CD4-positive, alpha-beta T cell (primary cell): ENCODE measurements at regions not wholly inside any gene's neighbourhood (a gene's known extent, or its start where the extent isn't known, plus 50 kb on each side); places are given as distances from the start of the nearest gene placed in this dataset.

ENCODE experiments used
- ATAC-seq: fragments of 200-7000 bp; cut with Tn5 transposase; one replicate; pipeline ENCODE4 v1.10.0; 2022; ENCODE audit warnings: mild to moderate bottlenecking; ENCODE audit not compliant: poor library complexity
- CTCF ChIA-PET: fragments of 350-600 bp; sonication (Branson Sonifier 250); formaldehyde crosslinking; loops from one replicate; lab custom pipeline; 2021; ENCODE audit warnings: antibody characterized with exemption, inconsistent platforms; lab: Charles Lee
- POLR2A ChIA-PET: fragments of 350-600 bp; sonication (Branson Sonifier 250); formaldehyde crosslinking; loops from one replicate; lab custom pipeline; 2021; ENCODE audit warnings: antibody characterized with exemption, inconsistent platforms; lab: Charles Lee
- DNase-seq, 14 experiments: peaks; one replicate each; pipeline ENCODE4 v3.0.0-alpha.2; 2013 to 2020; ENCODE audit warnings: mixed read lengths in 2 of 14
- H3K27ac ChIP-seq, 2 donors: one replicate each; pipeline versions ENCODE4 v1.5.1 to v1.7.0; 2013; ENCODE audit warnings: low read length in 2 of 2, low read depth in 1 of 2, mild to moderate bottlenecking in 1 of 2
- H3K27me3 ChIP-seq, 2 experiments: 1 replicate in 1 of 2; 2 replicates in 1 of 2; pipeline versions ENCODE4 v1.6.1 to v1.7.0; 2013; ENCODE audit warnings: low read length in 2 of 2, control low read depth in 1 of 2, mild to moderate bottlenecking in 1 of 2, moderate library complexity in 1 of 2; ENCODE audit not compliant: insufficient read depth in 2 of 2, control insufficient read depth in 1 of 2
- H3K36me3 ChIP-seq: one replicate; pipeline ENCODE4 v1.6.1; 2013; ENCODE audit warnings: low read length, control low read depth; ENCODE audit not compliant: insufficient read depth
- H3K4me1 ChIP-seq: one replicate; pipeline ENCODE4 v1.6.1; 2013; ENCODE audit warnings: low read length, control low read depth; ENCODE audit not compliant: insufficient read depth
- H3K4me3 ChIP-seq: one replicate; pipeline ENCODE4 v1.5.1; 2013; ENCODE audit warnings: mild to moderate bottlenecking, low read length, moderate library complexity
- H3K9me3 ChIP-seq, 2 experiments: 1 replicate in 1 of 2; 2 replicates in 1 of 2; pipeline versions ENCODE4 v1.6.1 to v1.7.0; 2013; ENCODE audit warnings: low read length in 2 of 2, mild to moderate bottlenecking in 2 of 2, control low read depth in 1 of 2, moderate library complexity in 1 of 2; ENCODE audit not compliant: control insufficient read depth in 1 of 2, insufficient read depth in 1 of 2
- H3K27ac Mint-ChIP-seq: one replicate; pipeline ENCODE4 v1.8.0; 2020; ENCODE audit warnings: mixed read lengths
- H3K27me3 Mint-ChIP-seq: one replicate; pipeline ENCODE4 v1.8.0; 2021; ENCODE audit warnings: mixed read lengths
- H3K36me3 Mint-ChIP-seq: one replicate; pipeline ENCODE4 v1.8.0; 2021; ENCODE audit warnings: low read depth, mixed read lengths
- H3K4me1 Mint-ChIP-seq: one replicate; pipeline ENCODE4 v1.8.0; 2021; ENCODE audit warnings: low read depth, mixed read lengths
- H3K4me3 Mint-ChIP-seq: one replicate; pipeline ENCODE4 v1.8.0; 2020; ENCODE audit warnings: mild to moderate bottlenecking, mixed read lengths
- H3K9me3 Mint-ChIP-seq: one replicate; pipeline ENCODE4 v1.8.0; 2020; ENCODE audit warnings: mixed read lengths
- intact Hi-C, 2 experiments: fragments of 100-400 bp; cut with DNase I in 1 of 2; cut with micrococcal nuclease in 1 of 2; formaldehyde crosslinking; loops; one replicate each; pipeline versions ENCODE4 v1.15.1 to v1.9.0; 2023 to 2025; cut with DNase I, micrococcal nuclease
- TF ChIP-seq, protein P1 (sequence below): fragments of 200-600 bp; IDR thresholded peaks from one replicate; pipeline ENCODE4 v1.8.0; 2022; ENCODE audit warnings: antibody characterized with exemption, mild to moderate bottlenecking

DNA sequence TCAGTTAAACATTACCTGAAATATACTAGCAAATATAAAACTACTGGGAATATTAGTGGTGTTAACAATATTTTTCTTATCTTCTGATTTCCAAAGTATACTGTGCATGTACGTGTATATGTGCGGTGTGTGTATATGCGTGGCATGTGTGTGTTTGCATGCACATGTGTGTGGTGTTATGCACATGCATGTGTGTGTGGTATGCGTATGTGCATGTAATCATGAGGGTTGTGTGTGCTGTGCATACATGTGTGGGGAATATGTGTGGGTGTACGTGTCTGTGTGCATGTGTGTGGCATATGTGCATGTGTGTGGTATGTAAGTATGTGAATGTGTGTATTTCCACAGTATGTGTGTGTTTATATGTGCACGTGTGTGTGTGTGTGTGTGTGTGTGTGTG is 640.2 kb downstream of the TSN start:
- Histone ChIP-seq H3K4me3 (no peak overlapping the region), H3K27me3 (no peaks in the 10 kb centered on the region), H3K36me3 (no peaks in the 10 kb centered on the region), H3K9me3 (no peaks in the 10 kb centered on the region), H3K27ac (no peak overlapping the region), H3K4me1 (no peaks in the 10 kb centered on the region)
- Mint-ChIP-seq H3K36me3 (no peaks in the 10 kb centered on the region), H3K27ac (no peak overlapping the region), H3K4me3 (no peak overlapping the region), H3K27me3 (no peaks in the 10 kb centered on the region), H3K4me1 (no peaks in the 10 kb centered on the region), H3K9me3 (no peaks in the 10 kb centered on the region)
- ChIA-PET POLR2A (no interaction called here), CTCF (no interaction called here)
- TF ChIP-seq, protein P1, sequence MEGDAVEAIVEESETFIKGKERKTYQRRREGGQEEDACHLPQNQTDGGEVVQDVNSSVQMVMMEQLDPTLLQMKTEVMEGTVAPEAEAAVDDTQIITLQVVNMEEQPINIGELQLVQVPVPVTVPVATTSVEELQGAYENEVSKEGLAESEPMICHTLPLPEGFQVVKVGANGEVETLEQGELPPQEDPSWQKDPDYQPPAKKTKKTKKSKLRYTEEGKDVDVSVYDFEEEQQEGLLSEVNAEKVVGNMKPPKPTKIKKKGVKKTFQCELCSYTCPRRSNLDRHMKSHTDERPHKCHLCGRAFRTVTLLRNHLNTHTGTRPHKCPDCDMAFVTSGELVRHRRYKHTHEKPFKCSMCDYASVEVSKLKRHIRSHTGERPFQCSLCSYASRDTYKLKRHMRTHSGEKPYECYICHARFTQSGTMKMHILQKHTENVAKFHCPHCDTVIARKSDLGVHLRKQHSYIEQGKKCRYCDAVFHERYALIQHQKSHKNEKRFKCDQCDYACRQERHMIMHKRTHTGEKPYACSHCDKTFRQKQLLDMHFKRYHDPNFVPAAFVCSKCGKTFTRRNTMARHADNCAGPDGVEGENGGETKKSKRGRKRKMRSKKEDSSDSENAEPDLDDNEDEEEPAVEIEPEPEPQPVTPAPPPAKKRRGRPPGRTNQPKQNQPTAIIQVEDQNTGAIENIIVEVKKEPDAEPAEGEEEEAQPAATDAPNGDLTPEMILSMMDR, result no peak
- ATAC-seq (no peak), DNase-seq (no peak)
- intact Hi-C loops, result no loop called here

DNA sequence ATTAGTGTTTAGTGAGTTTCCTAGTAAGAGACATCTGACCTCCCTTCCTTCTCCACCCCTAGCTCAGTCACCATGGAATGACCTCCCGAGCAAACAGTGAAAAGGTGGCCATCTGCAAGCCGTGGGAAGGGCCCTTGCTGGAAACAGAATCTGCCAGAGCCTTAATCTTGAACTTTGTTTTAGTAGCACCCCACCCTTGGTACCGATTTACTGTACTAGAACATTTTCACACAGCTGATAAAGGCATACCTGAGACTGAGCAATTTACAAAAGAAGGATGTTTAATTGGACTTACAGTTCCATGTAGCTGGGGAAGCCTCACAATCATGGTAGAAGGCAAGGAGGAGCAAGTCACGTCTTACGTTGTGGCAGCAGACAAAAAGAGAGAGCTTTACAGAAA is 655.8 kb downstream of the TSN start:
- ChIA-PET CTCF (no interaction called here), POLR2A (no interaction called here)
- intact Hi-C loops, result no loop called here
- H3K36me3 Mint-ChIP-seq, result no peaks in the 10 kb centered on the region
- no peaks in the 10 kb centered on the region for H3K27me3 Mint-ChIP-seq
- TF ChIP-seq, protein P1, result no peak
- Histone ChIP-seq H3K4me1 (no peaks in the 10 kb centered on the region), H3K9me3 (no peaks in the 10 kb centered on the region), H3K27ac (no peak overlapping the region), H3K27me3 (no peaks in the 10 kb centered on the region), H3K36me3 (no peaks in the 10 kb centered on the region), H3K4me3 (no peak overlapping the region)
- H3K27ac Mint-ChIP-seq, result no peak overlapping the region
- H3K9me3 Mint-ChIP-seq, result peaks cover 4% of the 10 kb centered on the region
- H3K4me1 Mint-ChIP-seq, result no peaks in the 10 kb centered on the region
- H3K4me3 Mint-ChIP-seq, result no peak overlapping the region
- ATAC-seq, result no peak
- DNase-seq, result no peak

DNA sequence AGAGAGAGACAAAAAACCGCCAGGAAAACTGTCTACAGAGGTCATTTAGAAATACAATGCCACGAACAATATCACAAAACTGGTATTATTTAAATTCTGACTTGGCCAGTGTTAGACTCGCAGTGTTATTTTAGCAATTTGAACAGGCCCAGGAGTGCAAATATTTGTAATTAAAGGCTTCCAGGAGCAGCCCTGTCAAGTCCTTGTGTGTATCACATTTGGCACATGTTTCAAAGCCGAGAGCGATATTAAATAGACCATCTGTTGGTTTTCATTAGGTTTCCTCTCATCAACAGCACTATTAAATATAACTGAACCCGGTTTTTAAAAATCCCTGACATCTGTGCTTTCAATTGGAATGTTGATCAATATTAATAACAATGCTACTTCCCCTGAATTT is 656.9 kb downstream of the TSN start:
- ATAC-seq, result no peak
- no peak overlapping the region for H3K4me3 ChIP-seq
- ChIA-PET POLR2A (no interaction called here), CTCF (no interaction called here)
- no peaks in the 10 kb centered on the region for H3K9me3 ChIP-seq
- no peak for DNase-seq
- no peaks in the 10 kb centered on the region for H3K27me3 Mint-ChIP-seq
- no peak overlapping the region for H3K4me3 Mint-ChIP-seq
- H3K27me3 ChIP-seq, result no peaks in the 10 kb centered on the region
- no peaks in the 10 kb centered on the region for H3K4me1 Mint-ChIP-seq
- H3K27ac ChIP-seq, result no peak overlapping the region
- intact Hi-C loops, result no loop called here
- no peak overlapping the region for H3K27ac Mint-ChIP-seq
- H3K9me3 Mint-ChIP-seq, result peaks cover 4% of the 10 kb centered on the region
- TF ChIP-seq, protein P1, result no peak
- H3K4me1 ChIP-seq, result no peaks in the 10 kb centered on the region
- H3K36me3 Mint-ChIP-seq, result no peaks in the 10 kb centered on the region
- H3K36me3 ChIP-seq, result no peaks in the 10 kb centered on the region
